HG03025 (cell line): ENCODE measurements at regions not wholly inside any gene's neighbourhood (a gene's known extent, or its start where the extent isn't known, plus 50 kb on each side); places are given as distances from the start of the nearest gene placed in this dataset.
A peak's percentile ranks its signal among the peaks of the same experiment; 100 is the strongest.

Experiments
- ATAC-seq: cut with Tn5 transposase; IDR thresholded peaks from one replicate; pipeline ENCODE4 v1.9.1; 2021; ENCODE audit warnings: mild to moderate bottlenecking, moderate library complexity; ENCODE audit not compliant: unreplicated experiment, low FRiP score

DNA sequence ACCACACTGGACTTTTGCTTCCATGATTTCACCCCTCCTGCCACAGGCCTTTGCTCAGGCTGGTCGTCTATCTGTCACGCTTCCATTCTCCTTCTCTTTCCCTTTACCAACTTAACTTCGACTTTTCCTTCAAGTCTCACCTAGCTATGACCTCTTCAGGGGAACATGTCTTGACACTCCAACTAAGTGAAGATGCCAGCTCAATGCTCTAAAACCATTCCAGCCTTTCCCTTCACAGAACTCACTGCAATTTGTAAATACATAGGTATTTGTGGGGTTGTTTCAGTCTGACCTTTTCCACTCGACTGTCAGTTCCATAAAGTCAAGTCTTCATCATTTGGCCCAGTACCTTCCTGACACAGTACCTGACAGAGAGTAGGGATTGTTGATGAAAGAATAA lies 358.6 kb upstream of the CAMK1G start:
- ATAC-seq, result no peak

DNA sequence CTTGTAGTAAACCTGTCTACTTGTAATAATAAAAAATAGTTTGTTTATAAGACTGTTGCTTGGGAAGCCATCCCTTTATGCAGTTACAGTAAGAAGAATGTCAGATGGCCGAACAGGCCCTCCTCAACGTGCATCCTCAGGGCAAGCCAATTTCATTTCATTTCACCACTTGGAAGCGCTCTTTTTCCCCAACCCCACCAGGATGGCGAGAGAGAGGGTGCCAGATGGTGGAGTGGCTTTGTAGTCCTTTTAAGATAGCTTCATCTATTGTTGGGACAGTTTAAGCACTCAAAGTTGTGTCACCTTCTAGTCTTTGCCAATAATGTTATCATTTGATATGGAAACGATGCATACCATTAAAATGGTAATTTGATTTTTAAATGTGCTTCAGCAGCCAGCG lies 356.3 kb upstream of the CAMK1G start:
- ATAC-seq, result no peak

DNA sequence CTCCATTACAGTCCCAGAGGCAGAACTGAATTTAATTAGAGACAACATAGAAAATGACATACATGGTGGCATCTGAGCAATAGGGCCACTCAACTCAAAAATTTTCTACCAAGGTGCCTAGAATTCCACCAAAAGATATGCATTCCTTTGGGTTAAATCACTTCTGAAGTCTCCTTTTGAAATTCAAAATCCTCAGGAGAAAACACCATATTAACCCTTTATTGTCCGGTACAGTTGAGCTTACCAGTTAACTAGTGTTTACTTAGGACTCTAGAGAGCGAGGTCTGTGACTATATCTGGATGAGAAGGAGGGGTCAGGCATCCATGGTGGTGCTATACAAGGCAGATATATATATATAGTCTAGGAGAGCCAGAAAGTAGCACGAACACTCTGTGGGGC lies 355.6 kb upstream of the CAMK1G start:
- no peak for ATAC-seq

DNA sequence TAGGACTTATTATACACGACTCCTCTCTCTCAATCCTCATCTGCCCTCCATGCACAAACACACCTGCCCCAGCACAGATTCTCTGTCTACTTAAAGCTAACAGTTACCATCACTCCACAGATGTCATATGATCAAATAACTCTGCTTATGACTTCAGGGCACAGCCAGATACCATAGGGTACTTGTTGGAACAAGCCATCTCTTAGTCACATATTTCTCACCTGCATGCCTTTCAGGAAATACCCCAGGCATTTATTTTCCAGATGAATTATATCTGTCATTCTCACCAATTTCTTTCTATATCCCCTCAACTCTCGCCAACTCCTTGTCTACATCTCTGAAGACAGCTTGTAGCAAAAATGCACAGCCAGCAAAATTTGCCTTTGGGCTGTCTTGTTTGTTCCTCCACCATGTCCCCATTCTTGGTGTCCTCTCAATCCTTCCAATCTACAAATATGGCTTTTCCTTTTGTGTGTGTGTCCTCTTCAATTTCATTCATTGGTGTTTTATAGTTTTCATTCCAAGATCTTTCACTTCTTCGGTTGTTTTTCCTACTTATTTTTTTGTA lies 353.9 kb upstream of the CAMK1G start:
- no peak for ATAC-seq

DNA sequence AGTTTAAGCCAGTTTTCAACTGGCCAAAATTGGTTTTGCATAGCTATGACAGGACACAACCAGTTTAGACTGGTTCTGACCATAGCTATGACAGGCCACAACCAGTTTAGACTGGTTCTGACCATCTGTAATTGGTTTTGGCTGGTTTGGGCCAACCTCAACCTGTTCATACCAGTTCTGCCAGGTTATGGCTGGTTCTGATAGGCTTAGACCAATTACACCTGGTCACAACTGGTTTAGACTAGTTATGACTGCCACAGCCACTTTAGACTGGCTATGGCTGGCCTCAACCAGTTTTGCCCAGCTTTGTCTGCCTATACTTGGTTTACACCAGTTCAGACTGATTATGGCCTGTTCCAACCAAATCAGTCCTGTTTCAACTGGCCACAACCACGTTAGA lies 353.2 kb upstream of the CAMK1G start:
- ATAC-seq, result no peak

DNA sequence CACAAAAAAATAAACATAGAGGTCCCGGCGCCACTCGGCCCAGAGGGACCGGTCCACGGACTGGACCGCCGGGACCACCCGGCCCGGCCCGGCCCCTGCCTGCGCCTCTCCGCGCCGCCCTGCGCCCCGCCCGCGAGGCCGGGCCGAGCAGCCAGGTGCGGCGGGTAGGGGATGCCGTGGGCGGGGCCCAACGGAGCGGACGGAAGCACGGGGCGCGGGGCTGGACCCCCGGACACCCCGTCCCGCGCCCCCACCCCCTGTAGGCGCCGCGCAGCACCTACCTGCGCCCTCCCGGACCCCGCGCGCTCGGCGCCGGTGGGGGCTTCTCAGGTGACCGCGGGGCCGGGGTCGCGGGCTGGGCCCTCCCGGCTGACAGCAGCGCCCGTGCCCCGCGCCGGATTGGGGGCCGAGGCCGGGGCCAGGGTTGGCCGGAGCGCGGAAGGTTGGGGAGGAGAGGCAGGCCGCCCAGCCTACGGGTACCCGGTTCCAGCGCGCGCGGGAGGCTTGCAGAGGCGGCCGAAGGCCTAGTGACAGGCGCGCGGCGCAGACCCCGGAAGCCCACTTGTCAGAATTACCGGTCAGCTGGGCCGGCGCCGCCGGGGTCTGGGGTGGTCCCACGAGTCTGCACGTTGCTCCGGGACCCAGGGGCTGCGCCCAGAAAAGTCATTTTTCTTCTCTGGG lies 351.9 kb upstream of the CAMK1G start:
- no peak for ATAC-seq

DNA sequence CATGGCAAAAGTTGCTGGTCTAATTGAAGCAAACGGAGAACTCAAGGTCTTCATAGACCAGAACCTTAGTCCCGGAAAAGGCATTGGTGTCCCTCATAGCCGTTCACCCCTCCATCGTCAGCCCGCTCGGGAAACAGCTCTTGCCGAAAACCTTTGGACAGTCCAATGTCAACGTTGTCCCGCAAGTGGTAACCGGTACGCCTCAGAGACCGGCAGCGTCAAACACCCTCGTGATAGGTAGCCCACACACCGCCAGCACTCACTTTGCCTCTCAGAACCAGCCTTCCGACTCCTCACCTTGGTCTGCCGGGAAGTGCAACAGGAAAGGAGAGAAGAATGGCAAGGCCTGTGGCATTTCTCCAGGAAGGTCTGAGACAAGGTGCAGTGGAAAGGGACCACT lies 351.3 kb upstream of the CAMK1G start:
- ATAC-seq, result no peak

DNA sequence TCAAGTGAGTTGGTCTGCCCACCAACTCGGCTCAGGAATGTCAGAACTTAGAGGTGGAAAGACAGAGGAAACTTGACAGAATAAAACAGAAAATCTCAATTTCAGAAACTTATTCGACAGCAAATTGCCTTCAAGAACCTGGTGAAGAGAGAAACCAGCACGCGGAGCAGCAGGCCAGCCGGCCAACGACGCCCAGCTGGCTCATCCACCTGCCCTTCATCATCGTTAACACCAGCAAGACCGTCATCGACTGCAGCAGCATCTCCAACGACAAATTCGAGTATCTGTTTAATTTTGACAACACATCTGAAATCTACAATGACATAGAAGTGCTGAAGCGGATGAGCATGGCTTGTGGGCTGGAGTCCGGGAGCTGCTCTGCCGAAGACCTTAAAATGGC lies 350.8 kb upstream of the CAMK1G start:
- no peak for ATAC-seq

DNA sequence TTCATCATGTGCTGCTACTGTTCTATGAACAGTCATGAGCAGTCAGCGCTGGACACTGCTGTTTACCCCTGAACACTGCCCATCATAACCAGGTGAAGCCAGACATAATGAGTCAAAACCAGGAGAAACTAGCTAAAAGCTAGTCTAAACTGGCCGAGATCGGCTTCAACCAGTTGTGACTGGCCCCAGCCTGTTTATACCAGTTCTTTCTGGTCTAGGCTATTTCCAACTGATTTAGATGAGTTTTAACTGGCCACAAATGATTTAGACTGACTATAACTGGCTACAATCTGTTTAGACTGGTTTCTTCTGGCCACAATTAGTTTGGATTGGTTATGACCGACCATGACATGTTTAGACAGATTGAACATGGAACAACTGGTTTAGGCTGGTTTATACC lies 348.3 kb upstream of the CAMK1G start:
- no peak for ATAC-seq

DNA sequence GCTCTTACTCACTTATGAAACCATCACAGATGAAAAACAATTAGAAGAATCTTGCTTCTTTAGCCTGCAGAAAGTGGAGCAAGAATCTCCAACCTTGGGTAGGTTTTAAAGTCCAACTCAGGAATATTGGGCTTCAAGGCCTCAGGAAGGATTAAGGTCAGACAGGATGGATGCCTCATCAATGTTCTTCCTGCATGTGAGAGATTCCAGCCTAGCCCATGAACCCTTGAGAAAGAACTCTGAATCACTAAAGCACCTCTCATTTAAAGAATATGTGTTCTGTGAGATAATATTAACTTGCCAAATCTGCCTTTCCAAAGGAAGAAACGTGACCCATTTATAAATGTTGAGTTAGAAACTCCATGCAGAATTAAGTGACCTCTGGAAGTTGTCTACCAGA lies 345.2 kb upstream of the CAMK1G start:
- ATAC-seq, result no peak

DNA sequence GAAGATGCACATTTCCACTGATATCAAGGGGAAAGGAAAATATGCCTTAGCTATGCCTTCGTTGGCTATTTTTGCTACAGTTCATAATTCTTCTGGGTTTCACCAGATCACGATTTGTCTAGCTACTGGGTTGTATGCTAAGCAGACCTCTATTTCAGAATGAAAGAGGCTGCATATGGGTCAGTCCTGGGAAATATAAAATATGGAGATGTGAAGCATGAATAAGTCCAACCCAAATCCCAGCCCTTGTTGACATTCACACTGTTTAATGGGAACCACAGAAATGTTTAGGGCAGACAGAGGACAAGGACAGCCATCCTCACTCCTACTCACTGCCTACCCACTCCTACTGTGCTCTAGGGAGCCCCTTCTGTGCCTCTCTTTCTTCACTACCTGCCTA lies 343.2 kb upstream of the CAMK1G start:
- ATAC-seq, result no peak

DNA sequence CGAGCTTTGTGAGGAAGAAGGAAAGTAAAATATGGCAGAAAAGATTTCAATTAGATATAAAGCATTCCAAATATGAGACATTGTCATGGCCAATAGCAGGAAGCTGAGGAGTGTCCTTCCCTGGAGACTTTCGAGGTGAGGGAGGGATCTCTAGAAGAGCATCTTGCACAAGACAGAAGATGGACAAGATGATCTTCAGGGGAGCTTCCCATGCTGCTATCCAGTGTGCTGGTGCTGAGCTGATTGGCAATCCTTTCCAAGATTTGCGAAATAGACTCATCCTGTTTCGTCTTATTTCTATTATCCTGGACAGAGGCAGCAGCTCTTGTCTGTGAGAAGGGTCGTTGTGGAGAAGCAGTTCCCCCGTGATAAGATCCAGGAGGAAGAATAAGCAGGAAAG lies 342.0 kb upstream of the CAMK1G start:
- ATAC-seq, result no peak

DNA sequence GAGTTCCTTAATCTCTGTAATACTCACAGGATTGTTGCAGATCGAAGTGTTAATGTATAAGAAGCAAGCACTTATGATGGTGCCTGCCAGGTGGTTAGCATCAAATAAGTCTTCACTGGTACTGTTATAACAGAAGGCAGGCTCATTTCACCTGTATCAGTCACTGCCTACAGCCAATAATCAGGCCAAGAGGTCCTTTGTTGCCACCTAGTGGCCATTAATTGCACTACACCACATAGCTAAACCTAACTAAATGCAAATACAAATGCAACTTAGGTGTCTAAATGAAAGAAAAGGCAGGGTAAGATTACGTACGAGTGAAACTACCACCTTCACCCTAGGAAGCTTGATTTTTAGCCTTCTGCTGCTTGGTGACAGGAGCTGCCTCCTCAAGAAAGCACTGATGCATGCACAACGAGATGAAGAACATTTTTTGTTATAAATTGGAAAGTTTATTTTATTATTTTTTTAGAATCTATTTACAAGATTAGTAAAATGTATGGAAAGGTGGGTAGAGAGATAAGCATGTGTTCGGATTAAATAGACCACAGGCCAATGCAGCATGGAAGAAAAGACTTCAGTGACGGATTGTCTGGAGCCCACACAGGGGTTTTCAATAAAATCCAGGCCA lies 334.8 kb upstream of the CAMK1G start:
- peak; percentile 79 for ATAC-seq

DNA sequence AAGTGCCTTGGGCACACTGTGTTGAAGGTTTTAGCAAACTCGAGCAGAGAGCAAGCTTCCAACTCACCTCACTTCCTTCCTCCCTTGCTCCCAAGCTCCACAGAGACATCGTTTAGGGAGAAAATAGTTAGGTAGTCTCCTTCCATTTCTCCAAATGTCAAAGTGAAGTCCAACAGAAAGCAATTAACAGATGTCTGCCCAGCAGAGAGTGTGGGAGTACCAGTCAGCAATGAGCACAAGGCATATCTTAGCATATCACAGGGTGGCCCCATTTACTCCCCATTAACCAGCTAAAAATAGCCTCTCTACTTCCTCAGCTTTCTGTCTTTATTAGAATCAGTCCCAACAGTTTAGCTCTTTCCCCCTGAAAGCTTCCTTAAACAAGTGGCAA lies 334.2 kb upstream of the CAMK1G start:
- no peak for ATAC-seq

DNA sequence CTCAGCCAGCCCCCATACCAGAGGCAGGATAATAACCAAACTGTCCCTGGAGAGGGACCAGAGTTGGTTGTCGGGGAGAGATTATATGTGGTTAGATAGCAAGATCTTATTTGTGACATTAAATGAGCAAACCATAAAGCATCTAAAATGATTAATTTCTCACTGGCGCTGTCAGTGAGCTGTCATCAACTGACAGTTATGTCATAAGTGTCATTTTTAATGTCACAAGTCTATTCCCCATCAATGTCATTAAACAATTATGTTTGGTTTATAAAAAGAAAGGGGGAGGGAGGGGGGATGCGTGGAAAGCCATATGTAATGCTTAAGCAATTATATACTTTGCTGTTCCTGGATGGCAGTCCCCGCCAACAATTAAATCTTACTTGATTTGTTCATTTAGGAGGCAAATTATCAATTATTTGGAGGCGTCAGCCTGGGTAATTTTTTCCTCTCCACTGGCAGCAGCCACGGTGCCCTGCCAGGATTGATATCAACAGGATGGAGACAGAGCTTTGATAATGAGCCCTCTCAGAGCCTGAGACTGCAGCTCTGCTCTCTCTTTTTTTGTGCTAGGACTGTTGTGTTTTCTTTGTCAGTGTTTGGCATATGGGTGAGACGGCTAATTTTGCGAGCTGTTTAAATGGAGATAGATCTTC lies 333.6 kb upstream of the CAMK1G start:
- no peak for ATAC-seq

DNA sequence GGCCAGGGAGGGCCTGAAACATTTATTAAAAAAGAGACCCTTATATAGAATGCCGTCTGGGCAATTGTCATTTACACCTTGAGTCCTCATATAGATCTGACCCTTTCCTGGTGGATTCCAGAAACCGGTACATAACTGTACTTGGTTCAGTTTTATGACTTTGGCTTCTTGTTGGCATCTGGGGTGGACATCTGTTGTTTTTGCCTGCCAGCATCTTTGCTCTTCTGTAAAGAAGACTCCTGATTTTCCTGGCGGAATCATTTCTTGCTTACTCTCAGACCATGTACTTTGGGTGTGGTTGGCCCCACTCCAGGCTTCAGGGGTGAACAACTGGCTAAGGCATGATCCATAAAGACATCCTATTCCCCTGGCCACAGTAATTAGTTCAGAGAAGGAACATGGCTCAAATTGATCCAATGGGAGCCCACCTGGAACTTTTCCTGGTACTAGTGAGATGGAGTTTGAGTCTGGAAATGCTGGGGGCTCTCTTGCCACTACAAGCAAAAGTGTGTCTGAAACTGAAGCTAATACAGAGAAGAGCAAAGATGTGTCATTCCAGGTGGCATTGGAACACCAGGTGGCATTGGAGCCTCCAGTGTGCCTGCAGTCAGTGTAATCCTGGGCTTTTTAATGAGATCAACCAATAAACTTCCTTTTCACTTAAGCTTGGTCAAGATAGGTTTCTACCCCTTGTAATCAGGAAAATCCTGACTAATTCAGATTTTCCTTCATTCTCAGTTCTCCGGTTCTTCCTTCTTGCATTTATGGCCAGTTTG lies 332.5 kb upstream of the CAMK1G start:
- no peak for ATAC-seq

DNA sequence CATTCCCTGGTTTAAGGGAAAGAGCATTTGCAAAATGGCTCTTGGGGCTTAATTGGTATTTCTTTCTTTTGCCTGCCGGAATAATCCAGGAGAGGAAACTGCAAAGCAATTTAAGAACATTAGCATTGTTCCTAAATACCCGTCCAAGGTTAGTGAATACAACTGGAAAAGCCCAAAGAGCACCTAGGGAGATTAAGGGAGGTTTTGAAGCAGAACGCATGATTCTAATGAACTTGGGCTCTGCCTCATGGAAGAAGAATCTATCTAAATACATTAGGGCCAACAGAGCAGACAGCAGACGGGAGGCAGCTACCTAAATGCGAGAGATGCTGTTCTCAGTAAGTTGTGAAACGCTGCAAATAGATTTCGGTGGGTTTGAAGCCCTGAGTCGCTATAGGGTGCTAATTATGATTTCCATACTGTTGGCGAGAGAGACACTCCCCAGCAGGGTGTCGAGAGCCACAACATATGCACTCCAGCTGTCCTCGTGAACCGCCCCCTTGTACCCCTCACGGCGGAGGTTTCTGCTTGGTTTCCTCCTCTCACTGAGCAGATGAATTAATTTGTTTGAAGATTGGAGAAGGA lies 326.7 kb upstream of the CAMK1G start:
- no peak for ATAC-seq

DNA sequence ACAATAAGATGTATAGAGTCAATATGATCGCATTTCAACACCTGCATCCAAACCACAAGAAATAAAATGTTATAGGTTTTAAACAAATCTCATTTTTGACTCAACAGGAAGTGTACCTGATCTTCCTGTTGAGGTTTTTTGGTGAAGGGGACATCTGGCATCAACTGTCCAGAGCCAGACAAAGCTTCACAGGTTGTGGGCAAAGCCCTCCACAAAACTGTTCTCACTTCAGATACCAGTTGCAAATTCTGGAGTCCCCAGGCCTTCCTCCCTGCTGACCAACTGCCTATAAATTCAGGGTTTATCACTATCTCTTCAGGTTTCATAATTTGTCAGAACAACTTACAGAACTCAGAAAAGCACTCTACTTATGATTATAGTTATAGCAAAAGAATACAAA lies 326.1 kb upstream of the CAMK1G start:
- ATAC-seq, result no peak

DNA sequence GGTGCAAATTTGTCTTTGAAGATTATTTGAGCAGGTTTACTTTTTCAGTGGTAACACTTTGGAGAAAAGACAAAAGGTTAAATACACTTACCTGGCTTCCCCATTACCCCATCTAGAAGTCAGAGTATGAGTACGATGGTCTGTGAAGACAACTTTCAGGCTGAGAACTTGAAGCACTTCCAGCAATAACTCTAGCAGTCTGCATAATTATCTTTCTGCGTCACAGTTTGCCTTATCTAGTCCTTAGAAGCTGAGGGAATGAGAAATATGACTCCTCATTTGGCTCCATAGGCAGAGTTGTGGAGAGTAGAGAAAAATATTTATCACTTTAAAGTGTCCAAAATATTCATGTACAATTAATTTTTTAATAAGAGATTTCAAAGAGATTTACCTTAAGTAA lies 323.4 kb upstream of the CAMK1G start:
- no peak for ATAC-seq

DNA sequence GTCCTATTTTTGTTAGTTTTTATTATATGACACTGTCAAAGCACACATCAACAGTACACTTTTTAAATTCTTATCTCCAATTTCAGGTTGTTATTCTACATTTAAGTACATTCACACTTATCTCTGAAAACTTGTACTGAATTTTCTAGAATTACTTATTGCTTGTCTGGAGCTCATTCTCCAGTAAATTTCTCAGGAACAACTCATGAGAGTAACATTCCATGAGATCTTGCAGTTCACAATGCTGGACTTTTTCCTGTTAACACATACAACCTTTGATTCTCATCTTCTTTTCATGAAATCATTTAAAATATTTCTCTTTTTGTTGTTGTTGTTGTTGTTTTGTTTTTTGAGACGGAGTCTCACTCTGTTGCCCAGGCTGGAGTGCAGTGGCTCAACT lies 320.9 kb upstream of the CAMK1G start:
- ATAC-seq, result no peak

DNA sequence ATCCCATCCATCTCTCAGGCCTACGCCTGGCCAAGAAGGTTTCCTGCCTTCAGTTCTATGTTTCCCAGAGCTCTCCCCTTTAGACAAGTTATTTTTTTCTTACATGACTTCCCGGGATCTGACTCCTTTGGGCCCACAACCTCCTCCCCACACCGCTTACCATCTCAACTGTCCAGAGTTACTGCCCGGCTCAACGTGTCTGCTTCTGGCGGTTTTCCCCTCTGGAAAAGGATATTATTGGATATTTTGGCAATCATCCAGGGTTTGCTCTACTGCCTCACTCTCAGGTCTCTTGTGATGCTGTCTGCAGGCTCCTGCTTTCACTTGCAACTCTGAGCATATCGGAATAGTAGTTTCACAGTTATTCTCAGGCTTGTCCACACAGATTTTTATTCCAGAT lies 318.2 kb upstream of the CAMK1G start:
- ATAC-seq, result no peak
